MCF 10A (cell line): ENCODE measurements at regions not wholly inside any gene's neighbourhood (a gene's known extent, or its start where the extent isn't known, plus 50 kb on each side); places are given as distances from the start of the nearest gene placed in this dataset.
A peak's percentile ranks its signal among the peaks of the same experiment; 100 is the strongest.
"Not testable (repeated sequence)": the region's sequence is repeated elsewhere in the genome, so short reads cannot be mapped to it uniquely, and the experiment has no call there.

ENCODE experiments used
- BruUV-seq: library from RNA; stranded (reverse); fragments of 400-500 nt; replicated peaks from 2 replicates; lab custom pipeline; 2021; lab: Mats Ljungman, UMichigan
- CTCF ChIA-PET: fragments of 300-600 bp; sonication (Branson Sonifier 250); formaldehyde crosslinking; extraction: SDS; loops from one replicate; lab custom pipeline; 2021; ENCODE audit warnings: antibody characterized with exemption, inconsistent platforms; lab: Yijun Ruan, JAX
- POLR2A ChIA-PET: fragments of 300-600, 350-650 bp; sonication (Branson Sonifier 250); formaldehyde crosslinking; extraction: SDS; loops from one replicate; lab custom pipeline; 2020; ENCODE audit warnings: antibody characterized with exemption, inconsistent platforms; lab: Yijun Ruan, JAX
- DNase-seq: peaks from one replicate; pipeline ENCODE4 v3.0.0-alpha.2; 2018; ENCODE audit not compliant: unreplicated experiment
- H3K27ac Mint-ChIP-seq: one replicate; pipeline ENCODE4 v1.8.0; 2022; ENCODE audit warnings: mild to moderate bottlenecking, low read depth, mixed read lengths; ENCODE audit not compliant: unreplicated experiment
- H3K27me3 Mint-ChIP-seq: one replicate; pipeline ENCODE4 v1.8.0; 2022; ENCODE audit warnings: mixed read lengths; ENCODE audit not compliant: insufficient read depth, unreplicated experiment
- H3K36me3 Mint-ChIP-seq: one replicate; pipeline ENCODE4 v1.8.0; 2022; ENCODE audit warnings: mild to moderate bottlenecking, moderate library complexity, mixed read lengths; ENCODE audit not compliant: insufficient read depth, unreplicated experiment
- H3K4me1 Mint-ChIP-seq: one replicate; pipeline ENCODE4 v1.8.0; 2022; ENCODE audit warnings: mixed read lengths; ENCODE audit not compliant: insufficient read depth, unreplicated experiment
- H3K4me3 Mint-ChIP-seq: one replicate; pipeline ENCODE4 v1.8.0; 2022; ENCODE audit warnings: mild to moderate bottlenecking, moderate library complexity, mixed read lengths; ENCODE audit not compliant: unreplicated experiment
- H3K9me3 Mint-ChIP-seq: one replicate; pipeline ENCODE4 v1.8.0; 2022; ENCODE audit warnings: mixed read lengths; ENCODE audit not compliant: unreplicated experiment
- intact Hi-C: fragments of 100-400 bp; cut with micrococcal nuclease; formaldehyde crosslinking; loops from 2 replicates; pipeline ENCODE4 v1.14.1; 2022
- TF ChIP-seq, protein P1 (sequence below): fragments of 200-600 bp; IDR thresholded peaks from one replicate; pipeline ENCODE4 v1.8.0; 2022; ENCODE audit warnings: antibody characterized with exemption, mild to moderate bottlenecking; ENCODE audit not compliant: unreplicated experiment

DNA sequence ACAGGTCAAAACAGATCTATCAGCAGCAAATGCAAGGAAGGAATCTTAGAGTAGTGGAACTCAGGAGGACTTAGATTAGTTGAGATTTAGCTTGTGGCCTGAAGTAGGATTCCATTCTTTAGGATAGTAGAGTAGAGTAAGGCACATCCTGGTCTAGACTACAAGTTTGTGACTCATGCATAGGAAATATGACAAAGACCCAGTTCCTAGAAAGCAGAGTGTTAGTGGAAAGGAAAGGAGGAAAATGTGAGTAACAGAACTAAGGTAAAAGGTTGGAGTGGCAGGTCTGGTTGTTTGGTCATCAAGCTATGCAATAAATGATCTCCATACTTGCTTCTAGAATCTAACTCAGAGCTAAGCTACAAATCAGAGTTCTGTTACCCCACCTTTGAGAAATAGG, 595.0 kb downstream of the ACTRT1 start:
- peak; percentile 45 for DNase-seq

GRCh38 chrX:127439676-127440075, 612.5 kb downstream of the ACTRT1 start:
- intact Hi-C loops, result no loop called here
- ChIA-PET CTCF (no interaction called here), POLR2A (no interaction called here)
- DNase-seq, result no peak
- no peaks in the 10 kb centered on the region for H3K27me3 Mint-ChIP-seq
- no peak overlapping the region for H3K27ac Mint-ChIP-seq
- peaks cover 7% of the 10 kb centered on the region for H3K9me3 Mint-ChIP-seq
- TF ChIP-seq, protein P1, sequence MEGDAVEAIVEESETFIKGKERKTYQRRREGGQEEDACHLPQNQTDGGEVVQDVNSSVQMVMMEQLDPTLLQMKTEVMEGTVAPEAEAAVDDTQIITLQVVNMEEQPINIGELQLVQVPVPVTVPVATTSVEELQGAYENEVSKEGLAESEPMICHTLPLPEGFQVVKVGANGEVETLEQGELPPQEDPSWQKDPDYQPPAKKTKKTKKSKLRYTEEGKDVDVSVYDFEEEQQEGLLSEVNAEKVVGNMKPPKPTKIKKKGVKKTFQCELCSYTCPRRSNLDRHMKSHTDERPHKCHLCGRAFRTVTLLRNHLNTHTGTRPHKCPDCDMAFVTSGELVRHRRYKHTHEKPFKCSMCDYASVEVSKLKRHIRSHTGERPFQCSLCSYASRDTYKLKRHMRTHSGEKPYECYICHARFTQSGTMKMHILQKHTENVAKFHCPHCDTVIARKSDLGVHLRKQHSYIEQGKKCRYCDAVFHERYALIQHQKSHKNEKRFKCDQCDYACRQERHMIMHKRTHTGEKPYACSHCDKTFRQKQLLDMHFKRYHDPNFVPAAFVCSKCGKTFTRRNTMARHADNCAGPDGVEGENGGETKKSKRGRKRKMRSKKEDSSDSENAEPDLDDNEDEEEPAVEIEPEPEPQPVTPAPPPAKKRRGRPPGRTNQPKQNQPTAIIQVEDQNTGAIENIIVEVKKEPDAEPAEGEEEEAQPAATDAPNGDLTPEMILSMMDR, result no peak
- no TSS peak for BruUV-seq
- H3K36me3 Mint-ChIP-seq, result no peaks in the 10 kb centered on the region
- peaks cover 10% of the 10 kb centered on the region for H3K4me1 Mint-ChIP-seq
- no peak overlapping the region for H3K4me3 Mint-ChIP-seq

More for the DNA sequence above, 595.0 kb downstream of the ACTRT1 start:
- peaks cover 7% of the 10 kb centered on the region for H3K9me3 Mint-ChIP-seq
- BruUV-seq, result no TSS peak
- H3K27me3 Mint-ChIP-seq, result no peaks in the 10 kb centered on the region
- H3K27ac Mint-ChIP-seq, result no peak overlapping the region
- TF ChIP-seq, protein P1, result no peak
- intact Hi-C loops, result no loop called here
- no peak overlapping the region for H3K4me3 Mint-ChIP-seq
- no peaks in the 10 kb centered on the region for H3K4me1 Mint-ChIP-seq
- no peaks in the 10 kb centered on the region for H3K36me3 Mint-ChIP-seq
- ChIA-PET CTCF (interaction anchor here (1.4 to 1.5 kb wide), 2 partner anchors 11 to 12 kb away, joined by 3 read pairs; no protein-coding TSS in a partner anchor), POLR2A (no interaction called here)

GRCh38 chrX:127405946-127406345, 586.4 kb downstream of the PRR32 start:
- peaks cover 15% of the 10 kb centered on the region for H3K9me3 Mint-ChIP-seq
- DNase-seq, result no peak
- ChIA-PET POLR2A (no interaction called here), CTCF (interaction anchor here (0.6 kb wide), 1 partner anchor 45 kb away, joined by 3 read pairs; no protein-coding TSS in a partner anchor)
- no peak overlapping the region for H3K27ac Mint-ChIP-seq
- TF ChIP-seq, protein P1, result no peak
- H3K27me3 Mint-ChIP-seq, result no peaks in the 10 kb centered on the region
- intact Hi-C loops, result no loop called here
- no peaks in the 10 kb centered on the region for H3K36me3 Mint-ChIP-seq
- no peak overlapping the region for H3K4me3 Mint-ChIP-seq
- no TSS peak for BruUV-seq
- H3K4me1 Mint-ChIP-seq, result no peaks in the 10 kb centered on the region

GRCh38 chrX:127404161-127404560, 584.6 kb downstream of the PRR32 start:
- intact Hi-C loops, result no loop called here
- DNase-seq, result no peak
- H3K4me1 Mint-ChIP-seq, result no peaks in the 10 kb centered on the region
- H3K36me3 Mint-ChIP-seq, result no peaks in the 10 kb centered on the region
- POLR2A ChIA-PET, result no interaction called here
- CTCF ChIA-PET, result interaction anchor here (0.6 to 0.7 kb wide), 2 partner anchors 28 to 1968 kb away, joined by 3 read pairs; no protein-coding TSS in a partner anchor
- H3K27ac Mint-ChIP-seq, result no peak overlapping the region
- H3K4me3 Mint-ChIP-seq, result no peak overlapping the region
- no peaks in the 10 kb centered on the region for H3K27me3 Mint-ChIP-seq
- BruUV-seq, result no TSS peak
- H3K9me3 Mint-ChIP-seq, result peaks cover 7% of the 10 kb centered on the region
- TF ChIP-seq, protein P1, result no peak

- H3K27ac Mint-ChIP-seq, H3K36me3 Mint-ChIP-seq, DNase-seq, intact Hi-C loops, H3K4me1 Mint-ChIP-seq, CTCF ChIA-PET, H3K9me3 Mint-ChIP-seq, H3K27me3 Mint-ChIP-seq, POLR2A ChIA-PET, H3K4me3 Mint-ChIP-seq, BruUV-seq: not testable (repeated sequence)
Observed at GRCh38 chrX:127400231-127400630, 580.7 kb downstream of the PRR32 start.
